HUDEP-2 (cell line): ENCODE measurements at regions not wholly inside any gene's neighbourhood (a gene's known extent, or its start where the extent isn't known, plus 50 kb on each side); places are given as distances from the start of the nearest gene placed in this dataset.

Experiments
- DNase-seq, 76 experiments: peaks; one replicate each; lab custom pipeline; 2025; ENCODE audit not compliant: unreplicated experiment in 76 of 76; lab: John Stamatoyannopoulos, UW

DNA sequence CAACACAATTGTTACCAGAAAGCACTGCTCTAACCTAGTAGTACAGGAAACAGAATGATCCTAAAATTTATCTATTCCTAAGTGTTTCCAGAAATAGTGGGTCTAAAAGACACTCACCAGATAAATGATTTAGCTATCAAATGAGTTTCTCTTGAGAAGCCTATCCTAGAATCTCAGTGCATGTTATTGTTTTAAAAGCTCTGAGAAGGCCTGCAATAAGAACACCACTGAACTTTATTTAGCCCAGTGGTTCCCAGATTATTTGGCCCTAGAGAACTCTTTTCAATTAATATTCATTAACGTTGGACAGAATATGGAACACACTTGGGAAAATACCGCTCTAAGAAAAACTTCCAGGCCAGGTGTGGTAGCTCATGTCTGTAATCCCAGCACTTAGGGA, 220.1 kb upstream of the GHITM start:
- no peak for DNase-seq

DNA sequence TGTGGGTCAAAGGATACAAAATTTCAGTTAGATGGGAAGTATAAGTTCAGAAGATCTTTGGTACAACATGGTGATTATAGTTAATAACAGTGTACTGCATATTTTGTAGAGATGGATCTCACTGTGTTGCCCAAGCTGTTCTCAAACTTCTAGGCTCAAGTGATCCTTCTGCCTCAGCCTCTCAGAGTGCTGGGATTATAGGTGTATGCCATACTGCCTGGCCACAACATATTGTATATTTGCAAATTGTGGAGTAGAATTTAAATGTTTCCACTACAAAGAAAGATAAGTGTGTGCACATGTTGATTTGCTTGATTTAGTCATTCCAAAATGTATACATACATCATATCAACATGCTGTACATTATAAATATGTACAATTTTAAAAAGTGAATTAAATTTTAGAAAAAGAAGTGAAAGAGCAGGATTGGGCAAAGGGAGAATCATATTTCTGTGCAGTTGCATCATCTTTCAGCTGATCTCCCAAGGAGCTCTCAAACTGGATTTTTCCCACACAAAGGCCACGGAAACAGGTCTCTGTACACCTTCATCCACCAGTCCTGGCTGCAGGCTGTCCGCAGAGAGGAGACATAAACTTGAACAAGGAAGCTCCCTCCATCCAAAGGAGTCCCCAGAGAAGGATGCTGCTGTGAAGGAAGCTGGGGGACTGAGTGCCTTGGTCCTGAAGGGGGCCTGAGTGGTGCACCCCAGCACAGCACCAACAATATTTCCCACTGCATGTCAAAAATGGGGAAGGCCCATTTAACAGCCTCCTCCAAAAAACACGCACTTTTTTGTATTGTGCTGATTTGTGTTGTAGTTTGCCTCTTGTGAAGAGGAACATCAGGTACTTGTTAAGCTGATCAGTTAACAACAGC, 217.1 kb upstream of the GHITM start:
- no peak for DNase-seq

DNA sequence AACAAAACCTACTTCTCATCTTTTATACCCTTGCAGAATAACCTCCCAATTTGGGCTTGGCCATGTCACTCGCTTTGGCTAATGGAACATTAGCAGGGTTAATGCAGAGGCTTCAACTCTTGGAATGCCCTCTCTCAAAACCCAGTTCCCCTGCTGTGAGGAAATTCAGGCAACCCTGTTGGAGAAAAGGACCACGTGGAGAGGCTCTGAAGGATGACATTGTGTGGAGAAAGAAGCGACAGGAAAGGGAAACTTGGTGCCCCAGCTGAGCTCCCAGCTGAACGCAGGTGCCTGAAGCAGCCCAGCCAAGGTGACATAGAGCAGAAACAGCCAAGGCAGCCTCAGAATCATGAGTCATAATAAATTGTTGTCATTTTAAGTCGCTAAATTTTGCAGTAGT, 214.2 kb upstream of the GHITM start:
- DNase-seq = no peak

DNA sequence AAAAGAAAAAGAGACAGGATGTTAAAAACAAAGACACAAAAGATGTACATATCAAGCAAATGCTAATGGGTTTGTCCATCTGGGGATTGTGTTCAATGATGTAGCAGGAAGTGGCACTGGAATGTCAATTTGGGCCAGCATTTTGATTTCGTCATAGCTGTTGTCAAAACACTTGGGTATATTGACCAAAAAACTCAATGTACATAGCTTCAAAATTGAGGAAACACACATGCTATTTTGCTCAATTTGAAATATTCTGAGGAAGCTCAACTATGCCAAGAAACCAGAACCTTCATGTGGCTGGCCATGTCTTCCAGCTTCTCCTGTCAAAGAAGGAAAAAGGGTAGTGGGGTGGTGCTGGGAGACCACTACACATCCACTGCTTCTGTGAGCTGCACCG, 212.7 kb upstream of the GHITM start:
- DNase-seq = no peak

DNA sequence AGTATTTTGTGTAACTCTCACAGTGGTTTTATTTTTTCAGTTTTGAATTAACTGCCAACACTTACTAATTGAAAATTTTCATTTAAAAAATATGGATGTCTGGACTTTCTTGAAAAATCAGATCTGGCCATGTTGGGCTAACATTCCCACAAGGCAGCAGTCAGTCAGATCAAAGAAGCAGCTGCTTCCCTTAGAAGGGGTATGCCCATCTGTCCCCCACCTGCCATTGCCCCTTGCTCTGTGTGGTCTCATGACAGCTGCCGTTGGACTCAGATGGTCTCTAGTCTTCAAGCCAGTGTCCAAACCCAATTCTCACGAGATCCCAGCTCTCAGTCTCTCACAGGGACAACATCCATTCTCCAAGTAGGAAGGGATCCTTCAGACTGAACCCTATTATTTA, 212.1 kb upstream of the GHITM start:
- DNase-seq = no peak

DNA sequence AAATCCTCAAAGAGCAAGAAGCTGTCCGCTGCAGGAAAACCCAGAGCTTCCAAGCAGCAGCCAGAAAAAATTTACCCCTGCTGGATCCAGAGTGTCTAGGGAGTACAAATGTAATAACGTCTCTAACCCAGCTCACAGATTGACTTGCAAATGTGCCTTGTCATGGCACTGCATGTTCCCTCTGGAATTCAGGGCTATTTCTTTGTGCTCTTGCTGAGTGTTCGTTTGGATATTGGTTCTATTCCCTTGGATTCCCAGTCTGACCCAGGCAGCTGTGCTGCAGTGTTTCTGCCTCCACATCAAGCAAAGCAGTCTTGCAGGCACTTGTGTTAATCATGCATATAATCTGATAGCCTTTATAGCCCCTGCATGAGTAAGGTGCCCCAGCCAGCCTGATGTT, 209.9 kb upstream of the GHITM start:
- no peak for DNase-seq

DNA sequence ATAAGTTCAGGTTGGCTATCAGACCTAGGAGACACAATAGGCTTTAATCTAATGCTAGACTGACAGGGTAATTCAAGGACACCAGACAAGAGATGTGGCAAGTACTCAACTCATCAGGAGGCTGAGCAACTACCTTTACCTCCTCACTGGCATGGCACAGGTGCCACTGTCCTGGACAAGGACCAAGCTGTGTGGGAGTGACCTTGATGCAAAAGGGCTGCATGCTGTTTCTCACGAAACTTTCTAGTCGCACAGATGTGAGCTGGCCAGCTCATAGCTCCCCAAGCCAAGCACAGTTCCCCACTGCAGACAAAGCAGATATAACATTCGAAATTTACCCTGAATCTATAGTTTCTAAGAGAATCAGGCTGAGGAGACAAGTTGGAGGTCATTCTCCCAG, 207.6 kb upstream of the GHITM start:
- no peak for DNase-seq

DNA sequence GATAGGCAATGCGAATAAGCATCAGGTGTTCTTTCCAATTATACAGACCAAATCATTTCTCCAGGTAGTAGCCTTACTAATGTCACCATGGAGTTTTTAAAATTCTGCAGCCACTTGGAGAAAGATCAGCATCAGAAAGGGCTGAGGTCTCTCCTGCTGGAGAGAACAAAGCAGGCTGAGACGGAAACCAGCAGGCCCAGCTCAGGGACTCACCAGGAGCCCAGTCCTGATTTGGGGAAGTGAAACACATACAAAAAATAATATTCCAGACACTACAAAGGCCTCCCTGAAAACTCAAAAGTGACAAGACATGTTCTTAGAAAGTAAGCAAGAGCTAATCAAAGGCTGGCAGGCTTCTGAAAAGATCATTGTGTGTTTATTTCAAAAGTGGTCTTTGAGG, 207.1 kb upstream of the GHITM start:
- DNase-seq = no peak

DNA sequence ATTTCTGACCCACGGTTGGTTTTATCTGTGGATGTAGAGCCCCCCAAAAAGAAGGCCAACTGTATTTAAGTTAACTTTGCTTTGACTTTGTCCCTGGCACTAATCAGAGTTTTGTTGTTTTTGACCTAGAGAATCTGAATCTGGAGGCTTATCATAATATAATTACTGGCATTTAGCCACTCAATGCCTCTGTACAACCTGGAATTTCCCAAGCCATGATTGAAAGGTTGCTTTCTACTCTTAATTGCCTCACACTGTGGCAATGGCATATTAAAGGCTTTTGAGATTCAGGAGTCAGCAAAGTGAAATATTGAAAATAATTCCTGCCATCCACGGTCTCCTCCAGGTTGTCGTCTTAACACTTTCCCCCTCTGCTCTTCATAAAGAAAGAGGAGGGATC, 205.2 kb upstream of the GHITM start:
- no peak for DNase-seq

DNA sequence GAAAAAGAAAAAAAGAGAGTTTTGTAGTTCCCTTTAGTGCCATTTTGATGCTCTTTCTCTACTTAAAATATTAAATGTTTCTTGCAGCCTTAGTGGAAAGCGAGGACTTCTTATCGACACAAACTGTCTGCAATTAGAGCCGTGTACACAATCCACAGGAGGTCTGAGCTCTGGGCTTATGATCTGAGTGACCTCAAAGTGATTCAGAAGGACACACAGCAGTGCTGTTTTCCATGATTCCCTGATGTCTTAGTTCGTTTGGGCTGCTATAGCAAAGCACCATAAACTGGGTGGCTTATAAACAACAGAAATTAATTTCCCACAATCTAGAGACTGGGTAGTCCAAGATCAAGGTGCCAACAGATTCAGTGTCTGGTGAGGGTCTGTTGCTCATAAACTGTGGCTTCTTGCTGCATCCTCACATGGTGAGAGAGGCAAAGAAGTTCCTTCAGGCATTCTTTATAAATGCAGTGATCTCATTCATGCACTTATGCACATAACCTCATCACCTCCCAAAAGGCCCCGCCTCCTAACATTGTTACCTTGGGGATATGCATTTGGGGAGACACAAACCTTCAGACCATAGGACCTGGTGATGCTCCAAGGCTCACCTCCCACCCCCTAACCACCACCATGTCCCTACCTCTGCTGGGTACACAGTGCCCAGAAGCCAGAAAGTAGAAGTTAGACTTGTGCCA, 204.5 kb upstream of the GHITM start:
- DNase-seq = no peak

DNA sequence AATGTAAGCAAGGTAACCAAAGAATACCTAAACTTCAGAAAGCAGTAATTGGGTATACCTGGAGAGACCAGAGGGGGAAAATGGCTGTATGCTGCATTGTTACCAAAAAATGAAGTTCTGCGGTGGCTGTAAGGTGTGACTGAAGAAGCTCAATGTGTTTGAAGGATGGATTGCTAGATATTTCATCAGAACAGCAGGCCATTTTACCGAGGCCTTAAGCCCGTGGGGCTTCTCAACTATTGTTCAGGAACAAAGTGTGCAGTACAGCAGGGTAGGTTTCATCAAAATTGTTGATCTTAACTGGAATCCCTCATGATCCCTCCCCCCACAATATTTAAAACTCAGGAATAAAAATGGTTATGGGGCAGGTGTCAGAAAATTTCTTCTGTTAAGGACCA, 204.0 kb upstream of the GHITM start:
- no peak for DNase-seq

DNA sequence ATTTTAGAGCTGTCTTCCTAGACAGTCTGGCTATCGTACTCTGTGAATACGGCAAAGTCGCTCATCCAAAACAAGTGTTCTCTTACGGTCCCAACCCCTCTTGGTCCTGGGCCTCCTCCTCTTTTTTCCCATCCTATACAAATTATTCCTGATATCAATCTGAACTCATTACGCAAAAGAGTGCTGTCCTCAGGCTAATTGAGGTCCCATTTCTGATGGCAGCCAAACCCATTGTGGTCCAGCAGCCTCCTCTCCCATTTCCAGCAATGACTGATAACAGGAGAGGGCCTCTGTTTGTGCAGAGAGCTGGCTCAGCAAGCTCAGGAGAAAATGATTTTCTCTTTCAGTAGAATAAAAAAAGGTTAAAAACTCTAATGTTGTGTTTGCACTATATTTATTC, 203.4 kb upstream of the GHITM start:
- no peak for DNase-seq

DNA sequence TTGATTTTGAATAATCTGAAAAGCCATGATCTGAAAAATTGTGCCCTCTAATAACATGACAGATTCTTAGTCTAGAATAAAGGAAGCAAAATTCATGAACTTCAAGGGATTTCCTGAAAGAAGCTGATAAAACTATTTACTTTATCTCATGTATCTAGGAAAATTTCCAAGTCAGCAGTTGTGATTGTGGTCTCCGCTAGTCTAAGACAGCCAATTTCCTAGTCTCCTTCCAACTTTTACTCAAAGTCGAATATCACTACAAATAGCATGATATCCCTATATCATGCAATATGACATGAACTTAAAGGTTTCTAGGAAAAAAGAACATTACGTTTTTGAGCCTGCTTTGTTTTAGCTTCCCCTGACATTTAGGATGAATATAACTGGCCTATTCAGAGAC, 202.1 kb upstream of the GHITM start:
- no peak for DNase-seq

DNA sequence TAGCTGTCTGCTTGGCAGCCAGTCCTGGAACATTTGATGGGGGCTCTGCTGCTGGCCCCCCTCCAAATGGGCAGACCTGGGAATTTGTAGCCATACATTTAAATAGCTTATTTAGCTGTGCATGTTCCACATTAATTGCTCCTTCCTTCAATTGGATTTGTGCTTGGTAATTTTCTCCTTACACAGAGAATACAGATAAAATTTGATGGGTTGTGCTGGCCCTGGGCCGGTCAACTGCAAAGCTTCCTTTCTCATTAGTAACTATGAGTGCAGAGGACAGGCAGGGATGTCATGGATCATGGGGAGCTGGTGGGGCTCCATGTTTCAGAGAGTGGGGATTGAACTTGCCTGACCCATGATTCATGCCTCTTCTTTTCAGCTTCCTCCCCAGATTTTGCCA, 201.5 kb upstream of the GHITM start:
- no peak for DNase-seq

DNA sequence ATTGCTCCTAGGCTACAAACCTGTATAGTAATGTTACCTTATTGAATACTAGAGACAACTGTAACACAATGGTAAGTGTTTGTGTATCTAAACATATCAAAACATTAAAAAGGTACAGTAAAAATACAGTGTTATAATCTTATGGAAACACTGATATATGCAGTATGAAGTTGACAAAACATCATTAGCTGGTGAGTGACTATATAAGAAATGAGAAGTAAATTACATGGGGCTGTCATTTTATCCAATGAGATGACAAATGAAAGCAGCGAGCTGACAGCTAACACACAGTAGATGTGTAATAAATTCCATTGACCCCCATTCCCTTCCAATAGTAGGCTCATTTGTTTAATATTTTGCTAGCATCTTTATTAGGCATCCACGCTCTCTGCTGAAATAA, 198.1 kb upstream of the GHITM start:
- no peak for DNase-seq

DNA sequence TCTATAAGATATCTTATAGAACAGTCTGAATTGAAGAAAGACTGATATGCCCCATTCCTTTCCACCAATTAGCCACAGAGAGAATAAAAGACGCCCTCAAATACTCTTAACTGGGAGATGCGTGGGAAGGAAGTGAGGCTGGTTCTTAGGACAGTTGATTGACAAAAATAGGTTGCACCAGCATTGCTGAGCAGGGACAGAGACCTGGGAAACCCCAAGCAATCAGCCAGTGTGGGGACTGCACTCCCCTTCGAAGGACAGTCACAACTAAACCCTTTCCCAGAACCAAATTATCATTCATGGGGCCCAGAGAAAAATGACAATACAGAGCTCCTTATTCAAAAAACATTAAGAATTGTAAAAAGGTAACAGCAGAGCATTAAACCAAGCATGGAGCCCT, 196.9 kb upstream of the GHITM start:
- DNase-seq = no peak

DNA sequence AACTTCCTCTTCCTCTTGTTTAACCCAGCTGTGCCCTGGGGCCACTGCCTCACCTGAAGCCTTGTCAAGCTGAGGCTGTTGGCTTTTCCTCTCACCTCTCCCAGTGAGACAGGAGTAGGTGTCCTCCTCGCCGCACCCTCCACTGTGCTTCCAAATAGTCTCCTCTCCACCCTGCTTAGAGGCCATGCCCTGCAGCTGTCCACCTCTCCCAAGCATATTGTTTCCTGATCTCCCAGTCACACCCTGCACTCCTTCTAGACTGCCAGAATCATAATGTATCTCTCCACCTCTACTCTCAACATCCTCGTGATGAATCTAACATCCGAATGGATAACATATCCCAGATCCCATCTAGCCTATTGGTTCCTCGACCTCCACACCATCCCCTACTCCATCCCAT, 196.3 kb upstream of the GHITM start:
- DNase-seq = no peak

DNA sequence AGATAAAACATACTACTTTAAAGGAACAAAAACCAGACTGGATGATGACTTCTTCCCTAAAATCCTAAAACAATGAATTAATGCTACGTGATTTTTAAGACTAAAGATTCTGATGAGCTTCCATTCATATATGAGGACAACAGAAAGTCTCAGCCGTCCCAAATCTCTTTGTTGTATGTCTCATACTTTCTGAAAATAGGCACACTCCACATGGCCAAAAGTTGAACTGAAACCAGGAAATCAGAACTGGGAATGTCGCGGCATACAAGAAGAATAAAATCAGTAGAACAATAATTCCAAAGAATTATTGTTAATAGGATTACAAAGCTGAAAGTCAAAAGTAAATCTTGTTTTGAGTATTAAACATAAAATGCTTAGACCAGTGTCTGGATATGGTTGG, 195.4 kb upstream of the GHITM start:
- no peak for DNase-seq

DNA sequence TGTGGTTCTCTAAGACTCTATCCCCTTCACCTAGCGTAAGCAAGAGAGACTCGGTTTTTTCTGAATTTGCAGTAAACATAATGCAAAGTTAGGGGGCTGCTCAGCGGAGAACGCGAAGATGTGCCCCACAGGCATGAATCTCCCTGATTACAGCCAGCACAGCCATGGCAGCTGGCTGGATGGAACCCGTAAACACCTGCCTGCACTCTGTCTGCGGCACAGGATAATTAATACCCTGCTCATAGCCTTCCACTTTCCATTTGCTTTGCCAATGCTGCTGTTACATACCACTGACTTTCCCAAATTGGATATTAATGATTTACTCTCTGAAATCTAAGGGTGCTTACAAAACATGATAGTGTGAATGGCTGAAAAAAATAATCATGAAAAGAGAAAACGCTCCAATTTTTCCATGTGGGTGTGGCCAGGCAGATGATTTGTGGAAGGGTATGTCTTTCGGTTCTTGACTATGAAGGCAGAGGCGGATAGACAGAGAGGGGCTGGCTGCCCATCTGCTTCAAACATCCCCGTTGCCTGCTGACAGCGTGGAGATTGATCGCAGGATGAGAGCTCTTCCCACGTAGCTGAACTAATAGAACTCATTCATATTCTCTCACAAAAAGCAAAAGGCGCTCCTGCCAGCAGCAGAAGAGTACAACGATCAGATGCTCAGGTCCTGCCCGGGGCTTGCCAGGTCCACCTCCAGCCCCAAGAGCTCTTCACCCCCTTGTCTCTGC, 193.2 kb upstream of the GHITM start:
- DNase-seq = no peak

DNA sequence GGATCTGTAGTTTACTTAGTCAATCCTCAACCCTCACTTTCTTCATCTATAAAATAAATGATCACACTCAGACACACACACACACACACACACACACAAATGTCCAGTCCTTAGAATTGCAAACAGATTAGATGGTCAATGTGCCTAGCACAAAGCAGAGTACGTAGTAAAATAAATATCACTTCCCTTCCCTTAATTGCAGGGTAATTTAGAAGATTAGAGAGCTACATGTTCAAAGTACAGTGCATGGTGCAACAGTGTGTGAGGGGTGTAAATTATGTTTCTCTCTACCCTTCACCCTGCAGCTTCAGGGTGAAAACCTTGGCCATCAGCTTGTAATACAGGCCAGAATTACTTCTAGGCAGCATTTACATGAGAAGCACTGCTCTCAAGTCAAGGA, 187.0 kb upstream of the GHITM start:
- no peak for DNase-seq

DNA sequence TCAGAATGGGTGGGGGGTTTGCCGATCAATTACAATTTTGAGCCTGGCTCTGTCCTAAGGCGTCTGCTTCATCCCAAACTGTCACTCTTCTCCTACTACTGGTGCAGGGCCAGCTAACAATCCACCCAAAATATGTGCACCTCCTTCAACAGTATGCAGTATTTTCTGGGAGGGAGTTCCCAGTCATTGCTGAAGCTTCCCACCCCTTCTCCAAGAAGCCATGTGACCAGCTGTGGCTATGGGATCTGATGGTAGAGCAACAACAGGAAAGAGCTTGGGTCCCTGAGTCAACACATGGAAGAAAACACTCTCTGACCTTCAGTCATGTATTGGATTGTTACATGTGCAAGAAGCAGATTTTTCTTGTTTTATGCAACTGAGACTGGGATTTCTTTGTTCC, 185.7 kb upstream of the GHITM start:
- no peak for DNase-seq
